HG02763 (cell line): ENCODE measurements at regions not wholly inside any gene's neighbourhood (a gene's known extent, or its start where the extent isn't known, plus 50 kb on each side); places are given as distances from the start of the nearest gene placed in this dataset.
"Not testable (repeated sequence)": the region's sequence is repeated elsewhere in the genome, so short reads cannot be mapped to it uniquely, and the experiment has no call there.

ENCODE experiments used
- ATAC-seq: cut with Tn5 transposase; IDR thresholded peaks from one replicate; pipeline ENCODE4 v1.9.1; 2021; ENCODE audit warnings: mild to moderate bottlenecking, moderate library complexity; ENCODE audit not compliant: unreplicated experiment

DNA sequence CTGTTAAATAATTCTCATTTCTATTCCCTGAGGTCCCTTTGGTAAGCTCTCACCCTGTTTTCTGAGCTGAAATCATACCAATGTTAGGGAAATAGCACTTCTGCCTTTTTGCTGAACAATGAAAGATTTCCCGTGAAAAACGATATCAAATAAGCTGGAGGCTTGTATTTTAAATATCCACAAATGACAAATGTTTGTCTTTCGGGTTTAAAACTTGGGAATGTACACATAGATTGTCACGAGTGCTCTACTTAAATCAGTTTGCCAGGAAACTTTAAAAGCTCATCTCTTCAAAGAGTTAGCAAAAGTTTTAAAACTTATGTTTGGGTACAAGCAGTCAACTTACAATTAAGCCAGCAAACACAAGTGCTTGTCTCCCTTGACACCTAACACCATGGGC, 393.5 kb upstream of the MON1B start:
- ATAC-seq, result no peak

DNA sequence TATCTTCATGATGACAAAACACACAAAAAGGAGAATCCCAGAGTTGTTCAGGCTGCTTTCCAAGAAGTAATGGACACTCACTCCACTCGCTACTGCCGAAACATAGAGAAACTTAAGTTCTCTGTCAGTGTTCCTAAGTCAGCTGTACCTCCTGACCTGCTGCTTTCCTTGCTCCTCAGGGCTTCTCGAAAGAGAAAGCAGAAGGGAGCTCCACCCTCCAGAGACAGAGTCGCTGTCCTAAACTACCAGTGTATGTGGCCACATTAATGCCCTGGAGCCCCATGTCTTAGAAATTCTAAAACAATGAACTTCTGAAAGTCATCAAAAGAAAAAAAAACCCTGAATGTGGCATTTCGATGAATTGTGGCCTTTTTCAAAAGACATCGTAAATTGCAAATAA, 390.8 kb upstream of the MON1B start:
- ATAC-seq, result no peak

DNA sequence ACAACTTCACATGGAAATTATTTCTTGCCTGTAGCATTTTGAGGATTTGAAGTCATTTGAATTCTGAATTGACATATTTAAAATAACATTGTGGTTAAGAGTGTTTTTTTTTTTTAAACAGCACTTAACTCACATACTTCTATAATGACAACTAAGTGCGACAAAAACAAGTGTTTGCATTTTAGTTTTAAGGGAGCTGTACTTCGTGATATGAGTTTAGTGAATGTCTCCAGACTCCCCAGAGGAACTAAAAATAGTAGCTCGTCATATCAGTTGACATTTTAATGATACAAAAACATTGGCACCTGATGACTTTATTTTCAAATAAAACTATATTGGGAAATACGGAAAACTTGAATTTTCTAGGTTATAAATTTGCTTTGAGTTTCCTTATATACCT, 389.6 kb upstream of the MON1B start:
- ATAC-seq, result no peak

DNA sequence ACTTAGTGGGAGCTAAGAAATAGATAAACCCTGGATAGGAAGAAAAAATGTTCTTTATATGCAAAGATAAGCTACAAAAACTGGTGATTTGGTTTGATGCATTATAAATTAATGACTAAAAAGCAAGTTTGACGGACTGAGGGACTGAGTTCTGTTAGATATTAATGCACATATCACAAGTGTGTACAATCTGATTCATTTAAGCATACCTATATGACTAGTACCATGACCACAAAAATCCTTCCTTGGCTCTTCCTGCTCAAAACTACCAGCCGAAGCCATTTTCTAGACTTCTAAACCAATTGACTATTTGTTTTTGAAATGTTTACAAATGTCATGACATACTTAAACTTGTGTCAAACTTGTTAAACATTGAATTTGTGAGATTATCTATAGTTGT, 374.5 kb upstream of the MON1B start:
- ATAC-seq, result no peak

DNA sequence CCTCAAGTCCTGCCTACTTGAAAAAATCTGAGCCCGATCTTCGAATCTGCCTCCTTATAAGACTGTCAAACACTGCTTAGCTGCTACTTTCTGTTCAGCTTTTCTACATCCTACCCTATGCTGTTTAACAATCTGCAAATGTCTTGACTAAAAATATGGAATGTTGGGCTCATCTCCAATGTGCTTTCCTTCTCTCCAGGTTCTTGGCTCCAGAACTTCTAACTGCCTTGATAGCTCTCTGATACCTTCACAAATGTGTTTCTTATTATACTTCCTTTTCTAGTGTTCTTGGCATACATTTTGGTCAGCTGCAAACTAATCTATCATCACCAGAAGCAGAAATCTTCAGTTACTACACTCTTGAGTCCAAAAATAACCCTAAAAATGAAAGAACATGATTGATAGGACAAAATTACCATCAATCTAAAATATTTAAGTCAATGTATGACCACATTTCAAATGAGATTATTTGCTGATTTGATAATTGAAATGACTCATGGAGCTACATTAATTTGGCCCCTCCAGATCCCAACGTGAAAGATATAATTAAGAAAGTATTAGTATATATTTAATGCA, 372.3 kb upstream of the MON1B start:
- no peak for ATAC-seq

DNA sequence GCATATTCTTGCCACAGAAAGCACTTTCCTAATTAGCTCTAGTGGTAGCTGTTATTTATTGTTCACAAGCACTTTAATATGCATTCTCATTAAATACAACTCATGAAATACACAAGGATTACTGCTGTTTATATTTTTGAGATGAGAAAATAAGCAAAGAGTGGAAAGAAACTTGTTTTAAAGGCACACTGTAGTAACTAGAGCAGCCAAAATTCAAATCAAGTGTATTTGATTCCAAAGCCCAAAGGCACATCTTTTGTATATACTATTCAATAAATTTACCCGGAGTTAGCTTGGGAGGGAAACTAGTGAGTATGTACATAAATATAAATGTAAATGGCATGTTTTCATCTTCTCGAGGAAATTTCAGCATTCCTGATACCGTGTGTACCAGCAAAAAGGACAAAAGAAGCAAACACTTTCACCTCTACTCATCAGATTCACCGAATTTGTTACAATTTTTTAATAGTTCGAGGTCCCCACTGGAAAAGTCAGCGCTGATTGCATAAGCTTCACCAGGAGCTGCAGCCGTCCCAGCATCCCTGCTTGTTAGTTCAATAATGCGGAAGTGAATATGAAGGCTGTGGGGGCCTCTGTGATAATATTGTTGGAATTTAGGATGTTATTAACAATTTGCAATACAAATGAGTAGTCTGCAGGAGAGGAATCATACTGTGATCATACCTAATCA, 371.6 kb upstream of the MON1B start:
- no peak for ATAC-seq

DNA sequence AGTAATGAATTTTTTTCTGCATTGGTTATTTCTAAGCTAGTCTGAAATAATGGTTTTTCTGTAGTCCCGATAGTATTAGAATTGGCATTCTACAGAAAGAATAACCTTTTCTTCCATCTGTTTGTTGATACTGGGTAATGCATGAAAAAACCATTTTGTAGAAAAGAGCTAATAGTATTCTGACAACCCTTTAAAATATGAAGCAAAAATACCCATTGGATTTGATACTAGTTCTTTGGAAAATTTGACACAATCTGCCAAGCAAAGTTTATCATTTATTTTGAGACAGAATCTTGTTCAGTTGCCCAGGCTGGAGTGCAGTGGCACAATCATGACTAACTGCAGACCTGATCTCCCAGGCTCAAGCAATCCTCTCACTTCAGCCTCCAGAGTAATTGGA, 366.8 kb upstream of the MON1B start:
- ATAC-seq, result no peak

DNA sequence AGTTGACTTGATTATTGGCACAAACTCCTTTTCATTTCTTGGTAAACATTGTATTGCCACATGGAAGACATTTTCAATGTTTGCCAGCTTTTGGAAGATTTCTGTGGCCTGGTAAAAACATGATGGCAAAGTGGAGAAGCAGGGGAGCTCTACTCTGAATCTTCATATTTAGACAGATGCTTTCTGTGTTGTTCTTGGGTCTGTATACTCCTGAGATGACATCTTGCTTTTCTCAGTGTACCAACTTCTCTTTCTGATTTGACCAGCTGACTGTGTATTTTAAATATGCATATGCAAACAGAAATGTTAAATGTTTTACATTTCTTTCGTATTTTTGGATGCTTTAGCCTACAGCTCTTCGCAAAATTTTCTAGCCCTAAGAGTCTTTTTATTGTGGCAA, 366.2 kb upstream of the MON1B start:
- ATAC-seq, result no peak

DNA sequence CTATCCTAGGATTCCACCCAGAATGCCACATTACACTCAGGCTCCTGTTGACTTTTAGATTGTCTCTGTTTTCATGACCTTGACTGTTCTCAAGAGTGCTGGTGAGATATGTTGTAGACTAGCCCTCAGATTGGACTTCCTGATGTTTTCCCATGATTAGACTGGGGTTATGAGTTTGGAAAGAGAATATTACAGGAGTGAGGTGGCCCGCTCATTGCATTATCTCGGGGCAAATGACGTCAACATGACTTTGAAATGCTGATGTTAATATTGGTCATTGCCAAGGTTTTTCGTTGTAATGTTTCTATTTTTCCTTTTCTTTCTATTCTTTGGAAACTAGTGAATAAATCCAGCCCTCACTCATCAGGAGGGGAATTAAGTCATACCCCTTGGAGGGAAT, 355.7 kb upstream of the MON1B start:
- no peak for ATAC-seq

DNA sequence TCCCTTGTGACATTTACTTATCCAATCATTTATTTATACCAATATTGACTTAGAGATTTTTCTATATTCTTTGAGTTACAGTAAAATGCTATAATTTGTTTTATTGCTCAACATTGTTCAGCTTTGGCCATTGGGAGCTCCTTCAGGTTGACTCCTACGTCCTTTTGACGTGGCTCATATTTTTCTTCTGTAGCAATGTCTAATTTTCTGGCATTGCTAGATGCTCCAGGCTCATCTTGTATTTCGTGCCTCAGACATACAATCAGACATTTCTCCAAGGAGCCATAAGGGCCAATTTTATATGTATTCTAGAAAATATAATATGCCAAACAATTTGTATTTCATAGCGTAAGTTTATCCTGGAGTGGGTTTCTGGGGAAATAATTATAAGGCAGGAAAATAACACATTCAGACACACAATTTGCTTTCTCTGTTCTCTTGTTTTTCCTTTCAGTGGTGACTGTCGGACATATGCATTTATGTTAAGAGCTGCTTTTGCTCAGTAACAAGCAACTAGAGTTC, 355.1 kb upstream of the MON1B start:
- ATAC-seq, result no peak

DNA sequence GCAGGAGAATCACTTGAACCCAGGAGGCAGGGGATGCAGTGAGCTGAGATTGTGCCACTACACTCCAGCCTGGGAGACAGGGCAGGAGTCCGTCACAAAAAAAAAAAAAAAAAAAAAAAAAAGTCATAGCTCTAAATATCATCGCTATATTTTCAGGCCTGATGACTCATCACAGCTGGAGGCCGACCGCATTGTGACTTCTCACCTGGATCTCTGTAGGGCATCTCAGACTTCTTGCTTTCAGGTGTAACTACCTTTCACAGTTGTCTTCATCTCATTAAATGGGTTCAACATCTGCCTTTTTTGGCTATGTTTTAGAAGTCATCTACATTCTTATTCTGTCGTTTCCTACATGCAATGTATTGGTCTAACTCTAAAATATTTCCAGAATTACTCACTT, 353.1 kb upstream of the MON1B start:
- no peak for ATAC-seq

DNA sequence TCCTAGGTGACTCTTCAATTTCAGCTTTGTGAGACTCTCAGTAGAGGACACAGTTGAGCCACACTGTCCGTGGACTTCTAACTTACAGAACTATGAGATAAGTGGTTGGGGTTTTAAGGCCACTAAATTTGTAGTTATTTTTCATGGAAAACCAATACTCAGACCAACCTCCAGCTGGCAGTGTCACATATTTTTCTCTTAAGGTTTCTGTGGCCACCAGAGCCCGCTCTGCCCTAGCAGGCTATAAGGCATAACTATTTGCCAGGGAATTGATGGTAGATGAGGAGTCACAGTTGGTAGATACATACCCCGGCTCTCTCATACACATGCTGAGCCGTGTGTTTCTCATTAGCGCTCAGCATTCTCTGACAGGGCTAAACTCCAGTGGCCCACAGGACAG, 336.8 kb upstream of the MON1B start:
- ATAC-seq, result no peak

DNA sequence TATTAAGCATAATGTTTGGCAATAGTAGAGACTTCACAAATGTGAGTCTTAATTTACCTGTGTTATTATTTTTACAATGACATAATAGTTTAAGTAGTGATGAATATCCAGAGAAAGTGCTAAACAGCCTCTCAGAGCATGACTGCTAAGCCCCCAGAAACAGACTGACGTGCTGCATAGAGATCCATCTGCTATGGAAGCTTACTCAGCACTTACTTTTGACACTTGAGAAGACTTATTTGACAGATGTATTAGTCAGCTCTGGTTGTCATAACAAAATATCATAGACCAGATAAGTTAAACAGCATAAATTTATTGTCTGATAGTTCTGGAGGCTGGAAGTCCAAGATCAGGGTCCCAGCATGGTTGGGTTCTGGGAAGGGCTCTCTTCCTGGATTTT, 334.9 kb upstream of the MON1B start:
- no peak for ATAC-seq

DNA sequence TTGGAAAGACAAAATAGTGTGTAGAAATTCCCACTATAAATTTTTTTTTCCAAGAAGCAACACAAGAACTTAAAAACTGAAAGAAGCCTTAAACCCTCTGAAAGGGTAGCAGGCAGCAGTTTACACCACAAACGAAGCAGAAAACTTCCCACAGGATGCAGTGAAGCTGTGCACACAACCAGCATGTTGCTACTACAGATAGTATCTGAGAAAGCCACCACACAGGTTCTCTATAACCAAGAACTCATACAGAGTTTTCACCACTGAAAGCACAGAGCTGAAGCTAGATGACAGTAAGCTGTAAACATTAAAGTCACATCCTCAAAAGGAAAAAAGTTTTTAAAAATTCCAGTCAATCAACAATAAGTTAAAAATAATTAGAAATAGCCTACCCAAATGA, 333.6 kb upstream of the MON1B start:
- ATAC-seq, result no peak

DNA sequence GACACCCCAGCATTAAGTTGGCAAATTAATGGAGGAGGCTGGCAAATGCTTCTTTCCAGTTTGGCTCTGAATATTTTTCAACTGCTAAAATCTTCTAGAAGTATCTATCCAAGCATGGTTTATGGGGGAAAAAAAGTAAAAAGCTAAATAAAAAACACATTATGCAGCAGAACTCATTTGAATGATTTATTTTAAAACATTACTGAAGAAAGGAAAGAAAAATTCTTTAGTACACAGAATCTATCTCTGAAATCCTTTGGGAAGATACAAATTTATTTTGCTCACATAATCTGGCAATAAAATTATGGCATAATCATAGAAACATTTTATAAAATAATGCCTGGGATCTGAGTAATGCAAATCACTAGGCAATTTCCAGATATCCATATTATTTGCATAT, 328.1 kb upstream of the MON1B start:
- no peak for ATAC-seq

DNA sequence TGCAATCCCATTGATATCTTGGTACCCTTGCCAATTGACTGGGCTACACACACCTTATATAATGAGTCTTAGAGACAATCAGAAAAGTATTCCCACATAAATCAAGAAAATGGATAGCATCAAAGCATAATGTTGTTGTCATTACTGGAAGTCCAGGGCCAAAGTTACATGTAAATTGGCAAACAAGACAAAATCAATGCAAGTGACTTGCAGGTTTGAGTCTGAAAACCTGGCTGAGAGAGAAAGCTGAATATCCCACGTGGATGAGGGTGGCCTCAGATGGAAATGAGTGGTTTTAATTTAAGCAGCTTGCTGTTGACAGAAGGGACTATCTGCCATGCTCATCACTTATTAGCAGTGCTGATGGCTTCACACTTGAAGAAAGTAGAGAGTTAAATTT, 324.0 kb upstream of the MON1B start:
- no peak for ATAC-seq

DNA sequence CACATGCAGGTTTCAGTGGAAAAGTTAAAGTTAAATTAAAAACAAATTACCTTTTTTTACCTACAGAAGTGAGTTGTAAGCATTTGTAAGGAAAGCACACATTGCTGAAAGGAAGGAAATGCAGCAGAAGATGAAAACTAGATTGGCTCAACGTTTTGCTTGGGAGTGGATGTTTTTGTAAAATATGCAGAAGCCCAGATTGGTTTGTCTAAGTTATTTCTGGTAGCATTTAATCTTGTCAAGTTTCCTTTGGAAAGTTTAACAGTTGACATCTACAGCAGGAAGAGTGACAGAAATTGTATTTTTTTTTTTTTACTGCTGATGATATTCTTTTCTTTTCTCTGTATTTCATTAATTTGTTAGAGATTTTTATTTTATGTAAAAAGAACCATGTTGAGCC, 315.1 kb upstream of the MON1B start:
- no peak for ATAC-seq

DNA sequence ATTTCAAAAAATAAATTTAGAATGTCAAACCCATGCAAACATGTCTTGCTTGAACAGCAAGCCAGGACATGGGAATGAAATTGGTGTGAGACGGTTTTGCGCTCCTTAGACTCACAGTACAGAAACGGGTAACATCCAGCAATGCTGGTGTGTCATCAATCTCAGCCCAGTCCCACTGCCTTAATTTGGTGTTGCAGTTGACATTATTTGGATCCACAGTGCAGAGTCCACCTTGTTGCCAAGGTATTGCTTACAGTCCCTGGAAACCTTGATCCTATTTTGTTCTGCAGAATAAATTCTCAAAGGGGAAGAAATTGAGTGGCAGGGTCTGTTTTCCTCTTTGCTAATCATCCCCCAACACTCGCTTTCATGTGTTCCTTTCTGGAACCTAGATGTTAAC, 311.6 kb upstream of the MON1B start:
- ATAC-seq, result no peak

DNA sequence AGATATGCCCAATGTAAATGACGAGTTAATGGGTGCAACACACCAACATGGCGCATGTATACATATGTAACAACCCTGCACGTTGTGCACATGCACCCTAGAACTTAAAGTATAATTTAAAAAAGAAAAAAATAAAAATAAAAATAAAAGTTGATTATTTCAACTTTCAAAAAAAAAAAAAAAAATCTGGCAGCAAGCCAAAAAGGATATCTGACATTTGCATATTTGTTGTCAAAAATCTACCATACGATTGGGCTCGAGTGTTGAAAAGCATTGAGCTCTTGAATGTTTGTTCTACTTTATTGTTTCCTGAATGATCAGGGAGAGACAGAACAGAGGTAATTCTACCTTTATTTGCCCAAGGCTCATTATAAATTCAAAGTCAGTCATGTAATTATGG, 310.5 kb upstream of the MON1B start:
- ATAC-seq, result not testable (repeated sequence)

DNA sequence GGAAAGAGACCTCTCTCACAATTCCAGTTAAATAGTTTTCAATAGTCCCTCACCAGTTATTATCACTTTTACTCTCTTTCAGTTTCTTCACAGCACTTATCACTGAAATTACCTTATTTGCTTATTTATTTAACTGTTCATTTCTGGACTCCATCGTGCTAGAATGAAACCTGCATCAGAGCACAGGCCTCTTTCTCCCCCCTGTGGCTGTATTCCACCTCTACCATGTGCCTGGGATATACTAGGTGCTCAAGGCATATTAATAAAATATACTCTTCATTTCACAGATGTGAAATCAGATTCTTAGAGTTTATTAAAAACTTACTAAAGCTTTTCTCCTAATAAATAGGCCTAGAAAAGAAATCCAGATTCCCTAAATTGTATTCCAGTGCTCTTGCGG, 308.9 kb upstream of the MON1B start:
- ATAC-seq, result no peak

DNA sequence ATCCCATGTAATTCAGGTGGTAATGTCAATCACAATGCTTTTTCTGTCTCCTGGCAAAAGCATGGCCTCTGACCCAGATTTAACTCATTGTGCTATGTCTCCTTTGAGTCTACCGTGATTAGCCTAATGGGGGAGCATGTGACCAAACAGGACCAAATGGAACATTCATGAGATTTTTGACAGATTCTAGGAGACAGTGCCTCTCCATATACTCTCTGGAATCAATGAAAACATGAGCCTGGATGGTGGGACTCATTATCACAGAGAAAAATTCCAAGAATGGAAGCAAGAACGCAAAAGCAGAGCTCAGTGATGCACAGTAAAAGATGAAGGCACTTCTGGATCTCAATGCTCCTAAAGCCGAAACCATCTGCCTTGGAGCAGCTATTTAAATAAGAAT, 307.9 kb upstream of the MON1B start:
- ATAC-seq, result no peak

DNA sequence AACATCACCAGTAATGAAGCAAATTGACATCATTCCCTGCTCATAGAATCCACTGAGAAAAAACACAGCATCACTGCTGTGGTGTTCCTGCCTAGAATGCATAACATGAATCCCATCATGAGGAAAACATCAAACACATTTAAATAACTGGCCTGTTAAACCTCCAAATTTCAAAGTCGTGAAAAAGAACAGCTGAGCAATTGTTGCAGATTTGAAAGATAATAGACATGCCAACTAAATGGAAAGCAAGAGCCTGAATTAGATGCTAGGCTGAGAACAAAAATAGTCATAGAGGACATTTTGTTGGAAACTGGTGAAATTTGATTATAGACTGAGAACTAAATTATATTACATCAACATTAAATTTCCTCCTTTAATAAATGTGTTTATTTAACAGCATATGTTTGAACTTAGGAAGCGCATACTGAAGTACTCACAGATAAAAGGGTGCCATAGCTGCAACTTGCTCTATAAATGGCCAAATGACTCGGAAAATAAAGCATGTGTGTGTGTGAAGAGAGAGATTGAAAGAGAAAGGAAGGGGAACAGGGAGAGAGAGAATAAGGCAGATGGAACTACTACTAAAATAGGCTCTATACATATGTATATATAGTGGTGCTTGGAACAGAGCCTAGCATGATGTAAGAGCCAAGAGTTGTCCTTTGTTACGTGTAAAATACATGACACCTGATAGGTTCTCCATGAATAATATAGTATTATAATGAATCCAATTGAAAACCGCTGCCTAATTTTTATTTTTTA, 305.0 kb upstream of the MON1B start:
- no peak for ATAC-seq
